A204.1 (cell line): ENCODE measurements at regions not wholly inside any gene's neighbourhood (a gene's known extent, or its start where the extent isn't known, plus 50 kb on each side); places are given as distances from the start of the nearest gene placed in this dataset.
"Not testable (repeated sequence)": the region's sequence is repeated elsewhere in the genome, so short reads cannot be mapped to it uniquely, and the experiment has no call there.

ENCODE experiments used
- FAIRE-seq: peaks from 2 replicates; lab custom pipeline; 2012; peaks lifted over from hg19 to GRCh38; lab: Jason Lieb, UNC

DNA sequence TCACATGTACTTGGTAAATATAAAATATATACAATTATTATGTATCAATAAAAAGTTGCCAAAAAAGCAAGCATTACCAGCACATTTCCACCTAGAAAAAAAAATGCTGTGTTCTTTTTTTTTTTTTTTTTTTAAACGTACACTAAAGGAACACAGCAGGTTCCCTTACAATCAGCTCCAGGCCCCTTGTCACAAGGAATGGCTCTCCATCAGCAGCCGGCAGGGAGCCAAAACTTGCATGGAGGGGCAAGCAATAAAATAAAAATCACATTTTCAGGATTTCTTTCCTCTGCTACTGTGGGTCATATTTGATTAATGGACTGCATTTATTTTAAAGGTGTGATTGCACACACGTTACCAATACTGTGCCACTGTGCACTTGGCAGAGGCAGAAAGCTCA, 460.3 kb downstream of the GPAT3 start:
- FAIRE-seq, result no peak

DNA sequence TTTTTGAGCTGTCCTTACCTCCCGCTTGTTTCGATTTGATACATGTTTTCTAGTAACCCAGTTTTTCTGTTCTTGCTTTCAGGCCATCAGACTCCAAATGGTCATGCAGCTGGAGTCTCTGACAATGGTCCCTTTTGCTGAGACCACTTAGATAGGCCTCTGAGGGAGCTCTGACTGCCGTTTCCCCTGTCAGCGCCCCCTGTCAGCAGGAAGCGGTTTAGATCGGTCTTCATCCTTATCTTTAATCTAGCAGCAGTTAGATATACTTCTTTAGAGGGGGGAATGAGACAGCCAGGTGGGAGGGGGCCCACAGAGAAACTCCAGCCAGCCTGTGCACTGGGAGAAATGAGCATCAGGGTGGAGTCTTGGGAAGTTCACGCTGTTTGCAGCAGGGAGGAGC, 457.9 kb downstream of the GPAT3 start:
- no peak for FAIRE-seq

- FAIRE-seq, result no peak
Measured at GRCh38 chr4:83989835-83990234, 453.9 kb downstream of the GPAT3 start.

DNA sequence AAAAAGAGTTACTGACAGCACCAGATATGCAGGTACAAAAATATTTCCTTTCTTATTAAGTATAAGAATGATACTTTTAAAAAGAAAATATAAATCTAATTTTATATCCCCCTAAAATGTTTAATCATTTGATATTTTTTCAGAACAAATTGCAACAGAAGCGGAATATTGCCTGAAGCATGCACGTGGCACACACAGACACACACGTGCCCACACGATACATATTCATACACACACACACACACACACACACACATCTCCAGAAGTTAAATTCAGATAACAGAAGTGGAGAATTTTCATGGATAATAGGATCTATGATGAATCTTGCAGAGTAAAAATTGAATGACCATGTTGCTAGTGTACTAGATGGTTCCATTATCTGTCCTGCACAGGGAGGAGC, 445.2 kb downstream of the GPAT3 start:
- no peak for FAIRE-seq

GRCh38 chr4:83979773-83980172, 443.9 kb downstream of the GPAT3 start:
- no peak for FAIRE-seq

DNA sequence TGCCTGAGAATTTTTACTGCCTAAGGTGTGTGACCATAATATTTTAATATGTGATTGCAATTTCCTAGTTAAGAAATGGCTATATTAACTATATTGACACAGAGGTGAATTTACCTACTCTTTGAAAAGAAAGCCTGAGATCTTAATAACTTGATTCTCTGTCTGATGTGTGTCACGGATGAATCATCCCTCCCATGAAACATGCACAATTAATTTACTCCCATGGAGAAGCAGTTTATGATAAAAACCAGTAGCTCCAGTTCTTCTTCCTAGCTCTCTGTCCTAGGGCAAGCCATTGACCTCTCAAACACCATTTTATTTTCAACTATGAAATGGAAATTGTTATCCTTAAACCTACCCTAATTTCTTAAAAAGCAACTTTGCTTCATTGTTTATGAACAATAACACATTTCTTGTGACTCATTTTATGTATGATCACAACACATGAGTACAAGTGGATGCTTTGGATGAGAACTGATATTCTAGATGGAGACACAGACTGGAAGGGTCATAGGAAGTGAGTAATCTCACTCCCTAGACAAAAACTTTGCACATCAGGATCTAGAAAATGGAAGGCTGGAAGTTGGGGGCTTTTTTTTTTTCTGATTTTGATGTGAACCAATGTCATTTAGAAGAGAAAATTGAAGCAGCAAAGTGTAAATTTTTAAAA, 438.3 kb downstream of the GPAT3 start:
- no peak for FAIRE-seq

GRCh38 chr4:83964996-83965541, 429.2 kb downstream of the GPAT3 start:
- no peak for FAIRE-seq

- no peak for FAIRE-seq
Measured at GRCh38 chr4:83962492-83962891, 426.6 kb downstream of the GPAT3 start.

DNA sequence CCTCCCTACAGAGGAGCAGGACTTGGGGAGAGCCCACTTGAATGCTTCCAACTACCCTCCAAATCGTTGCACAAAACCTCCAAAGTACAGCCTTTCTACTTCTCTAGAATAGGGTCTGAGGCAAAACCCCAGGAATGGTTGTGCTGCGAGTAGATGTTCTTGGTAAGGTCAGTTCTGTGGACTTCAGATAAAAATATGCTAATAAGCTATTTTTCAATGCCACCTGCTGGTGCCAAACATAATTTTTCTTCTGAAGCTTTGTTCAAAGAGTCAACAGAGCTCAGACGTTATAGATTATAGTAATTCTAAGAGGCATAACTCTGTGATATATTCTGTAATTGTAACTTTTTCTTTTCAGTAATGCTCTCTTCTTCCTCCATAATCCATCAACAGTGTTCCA, 425.7 kb downstream of the GPAT3 start:
- no peak for FAIRE-seq

DNA sequence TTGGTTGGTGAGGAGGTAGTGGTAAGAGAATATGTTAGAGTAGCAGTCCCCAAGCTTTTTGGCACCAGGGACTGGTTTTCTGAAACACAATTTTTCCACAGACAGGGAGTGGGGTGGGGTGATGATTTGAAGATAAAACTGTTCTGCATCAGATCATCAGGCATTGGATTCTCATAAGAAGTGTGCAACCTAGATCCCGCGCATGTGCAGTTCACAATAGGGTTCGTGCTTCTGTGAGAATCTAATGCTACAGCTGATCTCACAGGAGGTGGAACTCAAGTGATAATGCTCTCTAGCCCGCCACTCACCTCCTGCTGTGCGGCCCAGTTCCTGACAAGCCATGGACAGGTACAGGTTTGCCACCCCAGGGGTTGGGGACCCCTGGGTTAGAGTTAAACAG, 423.3 kb downstream of the GPAT3 start:
- FAIRE-seq, result no peak

GRCh38 chr4:83947830-83948193, 411.9 kb downstream of the GPAT3 start:
- no peak for FAIRE-seq

- FAIRE-seq, result no peak
Measured at GRCh38 chr4:83947125-83947829, 411.4 kb downstream of the GPAT3 start.

DNA sequence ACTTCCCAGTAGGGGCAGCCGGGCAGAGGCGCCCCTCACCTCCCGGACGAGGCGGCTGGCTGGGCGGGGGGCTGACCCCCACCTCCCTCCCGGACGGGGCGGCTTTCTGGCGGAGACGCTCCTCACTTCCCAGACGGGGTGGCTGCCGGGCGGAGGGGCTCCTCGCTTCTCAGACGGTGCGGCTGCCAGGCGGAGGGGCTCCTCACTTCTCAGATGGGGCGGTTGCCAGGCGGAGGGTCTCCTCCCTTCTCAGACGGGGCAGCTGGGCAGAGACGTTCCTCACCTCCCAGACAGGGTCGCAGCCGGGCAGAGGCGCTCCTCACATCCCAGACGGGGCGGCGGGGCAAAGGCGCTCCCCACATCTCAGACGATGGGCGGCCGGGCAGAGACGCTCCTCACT, 407.8 kb downstream of the GPAT3 start:
- FAIRE-seq, result not testable (repeated sequence)

DNA sequence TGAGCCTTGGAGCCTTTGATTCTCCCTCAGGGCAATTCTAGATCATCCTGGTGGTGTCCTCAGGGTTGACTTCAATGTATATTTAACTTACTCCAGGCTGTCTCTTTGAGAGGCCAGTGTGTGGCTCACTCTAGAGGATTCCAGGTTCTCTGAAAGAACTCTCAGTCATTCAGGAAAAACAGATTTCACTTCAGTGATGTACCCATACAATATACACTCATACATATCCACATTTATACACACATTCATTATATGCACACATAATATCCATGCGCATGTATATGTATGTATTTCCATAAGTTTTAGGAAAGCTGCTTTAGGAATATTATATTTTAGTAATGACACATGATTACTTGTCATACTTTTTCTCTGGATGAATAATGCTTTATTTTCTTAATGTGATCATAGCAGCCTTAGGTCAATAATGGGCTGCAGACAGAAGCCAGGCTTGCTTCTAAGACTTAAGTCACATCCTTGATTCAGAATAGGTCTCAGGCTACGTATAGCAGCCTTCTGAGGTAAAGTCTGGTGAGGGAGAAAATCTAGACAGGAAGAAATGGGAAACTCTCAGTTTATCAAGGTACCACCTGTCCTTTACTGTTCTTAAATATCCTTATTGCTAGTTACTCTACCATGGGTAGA, 397.0 kb downstream of the GPAT3 start:
- no peak for FAIRE-seq

DNA sequence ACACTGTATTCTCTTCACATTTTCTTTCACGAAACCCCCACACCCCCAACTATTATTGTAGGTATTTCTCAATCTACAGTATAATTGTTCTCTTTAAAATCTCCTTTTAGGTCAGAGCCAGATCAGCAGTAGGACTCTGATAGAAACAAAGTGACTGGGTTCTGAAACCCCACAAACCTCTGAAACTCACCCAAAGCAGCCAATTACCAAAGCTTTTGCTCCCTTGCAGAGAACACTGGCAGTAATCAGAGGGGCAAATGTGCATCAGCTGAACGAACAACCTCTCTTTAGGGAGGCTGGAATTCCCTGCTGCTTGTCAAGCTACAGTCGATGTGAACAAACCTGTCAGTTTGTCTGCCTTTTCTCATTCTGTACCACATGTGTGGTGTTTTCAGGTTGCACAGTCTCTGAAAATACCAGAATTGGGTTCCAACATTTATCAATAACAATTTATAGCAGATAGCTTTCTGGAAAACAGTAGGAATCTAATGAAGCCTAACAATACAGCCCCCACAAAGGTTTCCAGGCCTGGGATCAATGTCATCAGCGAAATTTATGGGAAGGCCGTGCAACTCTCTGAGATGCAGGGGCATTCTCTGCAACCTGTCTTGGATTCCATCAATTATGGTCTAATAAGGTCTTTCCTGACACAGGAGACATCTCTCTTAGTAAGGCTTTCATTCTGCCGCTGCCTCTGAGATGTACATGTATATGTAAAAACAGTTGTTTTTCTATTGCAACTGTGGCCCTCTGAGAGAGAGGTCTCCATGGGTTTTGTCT, 395.9 kb downstream of the GPAT3 start:
- FAIRE-seq, result no peak

DNA sequence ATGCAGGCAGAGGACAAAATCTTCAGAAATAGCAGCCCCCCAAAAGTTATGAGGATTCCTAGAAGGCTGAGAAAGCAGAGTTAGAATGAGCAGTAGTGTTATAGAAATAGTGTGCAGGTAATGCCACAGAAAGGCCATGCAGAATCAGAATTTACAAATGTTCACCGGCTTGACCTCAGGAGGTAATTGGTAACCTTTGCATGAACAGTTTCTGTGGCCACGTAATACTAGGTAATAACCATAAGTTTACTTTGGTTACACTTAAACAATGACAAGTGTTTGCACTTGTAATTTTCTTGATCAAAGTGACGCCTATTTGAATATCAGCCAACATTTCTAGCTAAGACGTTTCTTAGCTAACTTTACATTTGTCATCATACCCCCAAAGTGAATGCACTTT, 393.6 kb downstream of the GPAT3 start:
- no peak for FAIRE-seq

GRCh38 chr4:83926950-83927349, 391.0 kb downstream of the GPAT3 start:
- FAIRE-seq, result no peak

GRCh38 chr4:83923341-83923740, 387.4 kb downstream of the GPAT3 start:
- no peak for FAIRE-seq

DNA sequence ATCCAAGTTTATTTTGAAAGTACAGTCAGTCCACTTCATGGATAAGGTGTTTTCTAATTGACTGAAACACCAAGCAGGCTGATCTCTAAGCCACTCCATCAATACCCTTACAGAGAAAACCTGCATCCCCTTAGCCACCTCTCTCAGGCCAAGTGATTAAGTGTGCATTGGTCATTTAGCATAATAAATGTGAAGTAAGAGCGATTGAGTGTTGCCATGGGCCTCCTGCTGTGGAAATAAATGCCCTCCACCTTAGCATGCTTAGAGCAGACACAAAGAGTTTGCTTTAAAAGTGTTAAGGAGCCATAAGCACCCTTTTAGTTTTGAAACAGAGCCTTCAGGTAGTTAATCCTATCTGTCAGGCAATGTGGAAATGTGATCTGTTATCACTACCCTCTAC, 386.5 kb downstream of the GPAT3 start:
- no peak for FAIRE-seq

- FAIRE-seq, result no peak
Measured at GRCh38 chr4:83921124-83921523, 385.2 kb downstream of the GPAT3 start.

DNA sequence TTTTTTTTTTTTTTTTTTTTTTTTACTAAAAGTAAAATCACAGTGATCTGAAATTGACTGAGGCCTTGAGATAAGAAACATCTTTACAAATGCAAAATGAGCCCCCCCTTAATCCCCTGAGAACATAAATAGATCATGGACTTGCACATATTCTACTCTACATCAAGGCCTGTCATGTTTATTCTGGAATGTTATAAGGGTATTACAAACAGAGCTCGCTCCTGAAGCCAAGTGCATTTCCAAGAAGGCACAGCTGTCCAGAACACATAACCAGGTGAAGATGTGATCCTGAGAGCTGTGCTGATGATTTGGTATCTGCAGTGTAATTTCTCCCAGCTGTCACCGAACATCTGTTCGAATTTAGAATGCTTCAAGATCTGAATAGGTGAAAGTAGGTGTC, 384.5 kb downstream of the GPAT3 start:
- FAIRE-seq, result no peak

DNA sequence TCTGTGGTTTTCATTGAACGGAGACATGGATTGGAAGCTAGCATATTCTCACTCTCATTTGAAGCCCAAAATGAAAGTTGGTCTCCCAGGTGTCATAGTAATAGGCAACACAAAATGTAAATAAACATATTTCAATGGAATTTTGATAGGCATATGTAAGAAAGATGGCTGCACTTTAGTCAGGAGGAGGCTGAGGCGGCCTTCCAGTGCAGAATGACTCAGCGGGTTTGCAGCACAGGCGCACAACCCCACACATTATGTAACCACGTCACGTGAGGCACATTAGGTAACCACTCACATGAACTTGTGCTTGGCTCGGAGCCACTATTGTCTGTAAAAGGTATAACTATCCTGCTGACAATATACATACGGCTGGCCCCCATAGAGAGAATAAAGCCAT, 381.7 kb downstream of the GPAT3 start:
- FAIRE-seq, result no peak

GRCh38 chr4:83910693-83911092, 374.8 kb downstream of the GPAT3 start:
- no peak for FAIRE-seq
